ENCODE measurements at regions not wholly inside any gene's neighbourhood (a gene's known extent, or its start where the extent isn't known, plus 50 kb on each side); places are given as distances from the start of the nearest gene placed in this dataset.

- no peaks in the 10 kb centered on the region for H3K9me3 ChIP-seq
- DNase-seq (ENCODE audit: low read depth in 1 of 2, low spot score in 1 of 2) (no peak), ATAC-seq (no peak), FAIRE-seq (no peak)
- H3K4me3 ChIP-seq, result no peak overlapping the region
- H3K27ac ChIP-seq, result no peak overlapping the region
- ChIA-PET CTCF (no interaction called here), POLR2A (no interaction called here)
- 45% methylated on average over 2 of the region's 2 CpGs for WGBS (ENCODE audit: missing lambda C conversion rate)
- TF ChIP-seq NR3C1 (IDR thresholded peaks at IDR 0.05) (no peak), E2F6 (IDR thresholded peaks at IDR 0.05; ENCODE audit: borderline replicate concordance, low read depth) (no peak), NFE2L2 (conservative IDR thresholded peaks at IDR 0.05; ENCODE audit: low read length) (no peak), REST (IDR thresholded peaks at IDR 0.05) (no peak), CBX2 (IDR thresholded peaks at IDR 0.05; ENCODE audit: borderline replicate concordance, low read depth) (no peak), FOXS1 (CRISPR knock-in tag; IDR thresholded peaks at IDR 0.05) (no peak), ZFP36 (IDR thresholded peaks at IDR 0.05; ENCODE audit: borderline replicate concordance, partially characterized antibody) (no peak), HMGXB4 (CRISPR knock-in tag; IDR thresholded peaks at IDR 0.05; ENCODE audit: borderline replicate concordance) (no peak)
- no peak overlapping the region for H3K4me2 ChIP-seq
- H3K4me1 ChIP-seq, result no peaks in the 10 kb centered on the region
Measured at GRCh38 chr1:113247355-113247754, 143.0 kb upstream of the MAGI3 start.

- CTCF ChIA-PET, result no interaction called here
- DNase-seq (ENCODE audit: low read depth in 1 of 2, low spot score in 1 of 2) (no peak), ATAC-seq (no peak), FAIRE-seq (no peak)
- 86% methylated on average over 3 of the region's 3 CpGs for WGBS (ENCODE audit: missing lambda C conversion rate)
- Histone ChIP-seq H3K27ac (no peak overlapping the region), H3K4me2 (no peak overlapping the region), H3K4me1 (no peaks in the 10 kb centered on the region), H3K9me3 (no peaks in the 10 kb centered on the region), H3K4me3 (no peak overlapping the region)
- POLR2A ChIA-PET, result no interaction called here
- no peak for TF ChIP-seq PHF8 (IDR thresholded peaks at IDR 0.05; ENCODE audit: borderline replicate concordance, low read depth)
- TF ChIP-seq ATOH8 (CRISPR knock-in tag; IDR thresholded peaks at IDR 0.05; ENCODE audit: low read depth), result no peak
- TF ChIP-seq RAD21 (conservative IDR thresholded peaks at IDR 0.05 in 1 of 2, IDR thresholded peaks at IDR 0.05 in 1 of 2), result no peak
- TF ChIP-seq FOSB (CRISPR knock-in tag; IDR thresholded peaks at IDR 0.05), result no peak
- no peak for TF ChIP-seq MAFK (IDR thresholded peaks at IDR 0.05; ENCODE audit: partially characterized antibody)
- no peak for TF ChIP-seq HMGXB4 (CRISPR knock-in tag; IDR thresholded peaks at IDR 0.05; ENCODE audit: borderline replicate concordance)
- TF ChIP-seq HES2 (IDR thresholded peaks at IDR 0.05), result no peak
- no peak for TF ChIP-seq CBX8 (IDR thresholded peaks at IDR 0.05)
- no peak for TF ChIP-seq RARB (CRISPR knock-in tag; IDR thresholded peaks at IDR 0.05)
- no peak for TF ChIP-seq SREBF2 (IDR thresholded peaks at IDR 0.05)
- TF ChIP-seq POLR2A (IDR thresholded peaks at IDR 0.05; ENCODE audit: low read length), result no peak
- no peak for TF ChIP-seq CHD2 (IDR thresholded peaks at IDR 0.05; ENCODE audit: low read length, partially characterized antibody)
- TF ChIP-seq ESRRA (IDR thresholded peaks at IDR 0.05; ENCODE audit: borderline replicate concordance, low read length), result no peak
- TF ChIP-seq JUNB (IDR thresholded peaks at IDR 0.05), result no peak
- TF ChIP-seq NFE2L2 (conservative IDR thresholded peaks at IDR 0.05; ENCODE audit: low read length), result no peak
- no peak for TF ChIP-seq BHLHE40 (IDR thresholded peaks at IDR 0.05; ENCODE audit: low read depth, low read length)
- no peak for TF ChIP-seq HDAC2 (IDR thresholded peaks at IDR 0.05)
- no peak for TF ChIP-seq HOXB13 (CRISPR knock-in tag; IDR thresholded peaks at IDR 0.05; ENCODE audit: low read depth)
- no peak for TF ChIP-seq HEYL (CRISPR knock-in tag; IDR thresholded peaks at IDR 0.05)
- no peak for TF ChIP-seq EHF (CRISPR knock-in tag; IDR thresholded peaks at IDR 0.05)
Measured at GRCh38 chr1:113247782-113248181, 142.5 kb upstream of the MAGI3 start.
